ENCODE measurements at regions not wholly inside any gene's neighbourhood (a gene's known extent, or its start where the extent isn't known, plus 50 kb on each side); places are given as distances from the start of the nearest gene placed in this dataset.

GRCh38 chr6:90356012-90356421 lies 59.4 kb upstream of the BACH2 start:
- no peaks in the 10 kb centered on the region for H3K27me3 ChIP-seq (replicated peaks; ENCODE audit: control insufficient read depth, insufficient read depth, low read length)
- H3K36me3 Mint-ChIP-seq (ENCODE audit: insufficient read depth, unreplicated experiment) = no peaks in the 10 kb centered on the region

GRCh38 chr6:90354961-90355360 lies 58.3 kb upstream of the BACH2 start:
- TF ChIP-seq CTCF (IDR thresholded peaks at IDR 0.05; ENCODE audit: insufficient read depth in 1 of 2, low read depth in 1 of 2, low read length in 1 of 2, severe bottlenecking in 1 of 2, unreplicated experiment in 1 of 2) = no peak
- Histone ChIP-seq H3K36me3 (ENCODE audit: control insufficient read depth, insufficient read depth, low read length) (no peaks in the 10 kb centered on the region), H3K27me3 (replicated peaks; ENCODE audit: control insufficient read depth, insufficient read depth, low read length) (no peaks in the 10 kb centered on the region), H3K9me3 (no peaks in the 10 kb centered on the region), H3K4me1 (no peaks in the 10 kb centered on the region), H3K4me3 (ENCODE audit: low read depth, low read length) (no peak overlapping the region)
- Mint-ChIP-seq H3K36me3 (ENCODE audit: insufficient read depth, unreplicated experiment) (no peaks in the 10 kb centered on the region), H3K9me3 (ENCODE audit: unreplicated experiment) (peaks cover 6% of the 10 kb centered on the region), H3K4me3 (ENCODE audit: unreplicated experiment) (no peak overlapping the region), H3K27ac (ENCODE audit: unreplicated experiment) (no peak overlapping the region), H3K4me1 (ENCODE audit: low read depth, unreplicated experiment) (no peaks in the 10 kb centered on the region), H3K27me3 (ENCODE audit: insufficient read depth, unreplicated experiment) (peaks cover 19% of the 10 kb centered on the region)
- no peak for DNase-seq
- CTCF ChIA-PET = no interaction called here
- BruUV-seq (replicated peaks) = no TSS peak
- intact Hi-C loops (cut with micrococcal nuclease; ENCODE audit: unreplicated experiment) = no loop called here
- POLR2A ChIA-PET = no interaction called here

More at GRCh38 chr6:90356012-90356421, 59.4 kb upstream of the BACH2 start:
- no peaks in the 10 kb centered on the region for H3K36me3 ChIP-seq (ENCODE audit: control insufficient read depth, insufficient read depth, low read length)
- Mint-ChIP-seq H3K9me3 (ENCODE audit: unreplicated experiment) (no peaks in the 10 kb centered on the region), H3K27ac (ENCODE audit: unreplicated experiment) (no peak overlapping the region), H3K4me3 (ENCODE audit: unreplicated experiment) (no peak overlapping the region), H3K27me3 (ENCODE audit: insufficient read depth, unreplicated experiment) (peaks cover 16% of the 10 kb centered on the region), H3K4me1 (ENCODE audit: low read depth, unreplicated experiment) (no peaks in the 10 kb centered on the region)
- H3K4me1 ChIP-seq = no peaks in the 10 kb centered on the region
- DNase-seq = no peak
- POLR2A ChIA-PET = no interaction called here
- no peaks in the 10 kb centered on the region for H3K9me3 ChIP-seq
- no peak for TF ChIP-seq CTCF (IDR thresholded peaks at IDR 0.05; ENCODE audit: insufficient read depth in 1 of 2, low read depth in 1 of 2, low read length in 1 of 2, severe bottlenecking in 1 of 2, unreplicated experiment in 1 of 2)
- intact Hi-C loops (cut with micrococcal nuclease; ENCODE audit: unreplicated experiment) = no loop called here
- CTCF ChIA-PET = no interaction called here
- H3K4me3 ChIP-seq (ENCODE audit: low read depth, low read length) = no peak overlapping the region
- BruUV-seq (replicated peaks) = no TSS peak

GRCh38 chr6:90351696-90352095 lies 55.1 kb upstream of the BACH2 start:
- Mint-ChIP-seq H3K4me3 (ENCODE audit: unreplicated experiment) (no peak overlapping the region), H3K27me3 (ENCODE audit: insufficient read depth, unreplicated experiment) (peaks cover 28% of the 10 kb centered on the region), H3K27ac (ENCODE audit: unreplicated experiment) (no peak overlapping the region), H3K9me3 (ENCODE audit: unreplicated experiment) (peaks cover 6% of the 10 kb centered on the region), H3K36me3 (ENCODE audit: insufficient read depth, unreplicated experiment) (no peaks in the 10 kb centered on the region), H3K4me1 (ENCODE audit: low read depth, unreplicated experiment) (no peaks in the 10 kb centered on the region)
- Histone ChIP-seq H3K27me3 (replicated peaks; ENCODE audit: control insufficient read depth, insufficient read depth, low read length) (no peaks in the 10 kb centered on the region), H3K4me1 (no peaks in the 10 kb centered on the region), H3K4me3 (ENCODE audit: low read depth, low read length) (no peak overlapping the region), H3K9me3 (no peaks in the 10 kb centered on the region), H3K36me3 (ENCODE audit: control insufficient read depth, insufficient read depth, low read length) (no peaks in the 10 kb centered on the region)
- ChIA-PET POLR2A (no interaction called here), CTCF (no interaction called here)
- no peak for DNase-seq
- no peak for TF ChIP-seq CTCF (IDR thresholded peaks at IDR 0.05; ENCODE audit: insufficient read depth in 1 of 2, low read depth in 1 of 2, low read length in 1 of 2, severe bottlenecking in 1 of 2, unreplicated experiment in 1 of 2)
- intact Hi-C loops (cut with micrococcal nuclease; ENCODE audit: unreplicated experiment) = no loop called here
- no TSS peak for BruUV-seq (replicated peaks)

Measured in Caco-2 (cell line).